Ovary (tissue), 3 donors: ENCODE measurements at regions not wholly inside any gene's neighbourhood (a gene's known extent, or its start where the extent isn't known, plus 50 kb on each side); places are given as distances from the start of the nearest gene placed in this dataset.

Source experiments
- POLR2A ChIP-seq: fragments of 450-650 bp; IDR thresholded peaks from one replicate; pipeline ENCODE4 v1.6.1; 2017; ENCODE audit warnings: antibody characterized with exemption, mild to moderate bottlenecking, moderate library complexity
- TF ChIP-seq, protein P1 (sequence below), 3 donors: fragments of 450-650 bp in 2 of 3; fragments of 200-600 bp in 1 of 3; IDR thresholded peaks; one replicate each; pipeline versions ENCODE4 v1.5.1 to v1.8.0; 2016 to 2022; ENCODE audit warnings: antibody characterized with exemption in 3 of 3, mild to moderate bottlenecking in 1 of 3
- donor health status: DM: no; HTN: no; CAD: no.

DNA sequence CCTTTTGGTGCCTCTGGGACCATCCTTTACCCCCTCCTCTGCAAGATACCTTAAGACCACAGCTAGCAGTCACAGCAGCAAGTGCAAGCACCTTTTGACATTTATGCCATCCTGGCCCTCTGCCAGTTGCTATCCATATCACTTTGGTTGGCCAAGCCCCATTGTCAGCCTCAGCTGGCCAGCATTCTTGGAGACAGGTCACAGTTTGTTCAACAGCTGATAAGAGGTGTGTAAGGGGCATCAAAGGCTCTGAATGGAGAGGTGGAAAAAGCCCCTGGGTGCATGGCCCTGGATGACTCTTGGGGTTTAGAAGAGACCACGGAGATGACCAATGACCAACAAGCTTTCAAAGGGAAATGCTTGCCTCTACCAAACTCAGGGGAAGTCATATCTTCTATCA is 133.6 kb upstream of the MAMLD1 start:
- no peak for TF ChIP-seq POLR2A
- TF ChIP-seq, protein P1, sequence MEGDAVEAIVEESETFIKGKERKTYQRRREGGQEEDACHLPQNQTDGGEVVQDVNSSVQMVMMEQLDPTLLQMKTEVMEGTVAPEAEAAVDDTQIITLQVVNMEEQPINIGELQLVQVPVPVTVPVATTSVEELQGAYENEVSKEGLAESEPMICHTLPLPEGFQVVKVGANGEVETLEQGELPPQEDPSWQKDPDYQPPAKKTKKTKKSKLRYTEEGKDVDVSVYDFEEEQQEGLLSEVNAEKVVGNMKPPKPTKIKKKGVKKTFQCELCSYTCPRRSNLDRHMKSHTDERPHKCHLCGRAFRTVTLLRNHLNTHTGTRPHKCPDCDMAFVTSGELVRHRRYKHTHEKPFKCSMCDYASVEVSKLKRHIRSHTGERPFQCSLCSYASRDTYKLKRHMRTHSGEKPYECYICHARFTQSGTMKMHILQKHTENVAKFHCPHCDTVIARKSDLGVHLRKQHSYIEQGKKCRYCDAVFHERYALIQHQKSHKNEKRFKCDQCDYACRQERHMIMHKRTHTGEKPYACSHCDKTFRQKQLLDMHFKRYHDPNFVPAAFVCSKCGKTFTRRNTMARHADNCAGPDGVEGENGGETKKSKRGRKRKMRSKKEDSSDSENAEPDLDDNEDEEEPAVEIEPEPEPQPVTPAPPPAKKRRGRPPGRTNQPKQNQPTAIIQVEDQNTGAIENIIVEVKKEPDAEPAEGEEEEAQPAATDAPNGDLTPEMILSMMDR (IDR thresholded peaks at IDR 0.05) = no peak
